ENCODE measurements at regions not wholly inside any gene's neighbourhood (a gene's known extent, or its start where the extent isn't known, plus 50 kb on each side); places are given as distances from the start of the nearest gene placed in this dataset.

GRCh38 chr2:10224734-10225133 lies 78.0 kb upstream of the HPCAL1 start:
- DNase-seq = no peak

GRCh38 chr2:10225291-10226037 lies 77.2 kb upstream of the HPCAL1 start:
- DNase-seq = peak; percentile 68

- DNase-seq = peak; percentile 35
Observed at GRCh38 chr2:10226038-10226724, 76.5 kb upstream of the HPCAL1 start.

- DNase-seq = peak; percentile 31
Observed at GRCh38 chr2:10228611-10229365, 73.9 kb upstream of the HPCAL1 start.

GRCh38 chr2:10229462-10230099 lies 73.1 kb upstream of the HPCAL1 start:
- DNase-seq = peak; percentile 31

GRCh38 chr2:10230499-10230898 lies 72.2 kb upstream of the HPCAL1 start:
- peak; percentile 17 for DNase-seq

GRCh38 chr2:10230921-10231320 lies 71.8 kb upstream of the HPCAL1 start:
- peak; percentile 2 for DNase-seq

GRCh38 chr2:10231551-10232085 lies 71.1 kb upstream of the HPCAL1 start:
- peak; percentile 40 for DNase-seq

GRCh38 chr2:10232096-10232815 lies 70.4 kb upstream of the HPCAL1 start:
- DNase-seq = peak; percentile 46

GRCh38 chr2:10233131-10234012 lies 69.3 kb upstream of the HPCAL1 start:
- DNase-seq = peak; percentile 3

- DNase-seq = no peak
Observed at GRCh38 chr2:10234013-10234306, 68.7 kb upstream of the HPCAL1 start.

GRCh38 chr2:10234409-10235094 lies 68.2 kb upstream of the HPCAL1 start:
- peak; percentile 51 for DNase-seq

- no peak for DNase-seq
Observed at GRCh38 chr2:10235099-10235908, 67.4 kb upstream of the HPCAL1 start.

GRCh38 chr2:10235909-10236550 lies 66.7 kb upstream of the HPCAL1 start:
- DNase-seq = peak; percentile 38

- DNase-seq = no peak
Observed at GRCh38 chr2:10236571-10237391, 65.9 kb upstream of the HPCAL1 start.

GRCh38 chr2:10237392-10238321 lies 65.0 kb upstream of the HPCAL1 start:
- DNase-seq = no peak

GRCh38 chr2:10238396-10238795 lies 64.3 kb upstream of the HPCAL1 start:
- no peak for DNase-seq

Data from islet precursor cell (in vitro differentiated cells).